Hematopoietic multipotent progenitor cell treated with erythropoietin and hydrocortisone succinate and interleukin-3 and kit ligand, for 8 days (in vitro differentiated cells): ENCODE measurements at regions not wholly inside any gene's neighbourhood (a gene's known extent, or its start where the extent isn't known, plus 50 kb on each side); places are given as distances from the start of the nearest gene placed in this dataset.

ENCODE experiments used
- DNase-seq: peaks from one replicate; pipeline ENCODE4 v3.0.0-alpha.2; 2015

DNA sequence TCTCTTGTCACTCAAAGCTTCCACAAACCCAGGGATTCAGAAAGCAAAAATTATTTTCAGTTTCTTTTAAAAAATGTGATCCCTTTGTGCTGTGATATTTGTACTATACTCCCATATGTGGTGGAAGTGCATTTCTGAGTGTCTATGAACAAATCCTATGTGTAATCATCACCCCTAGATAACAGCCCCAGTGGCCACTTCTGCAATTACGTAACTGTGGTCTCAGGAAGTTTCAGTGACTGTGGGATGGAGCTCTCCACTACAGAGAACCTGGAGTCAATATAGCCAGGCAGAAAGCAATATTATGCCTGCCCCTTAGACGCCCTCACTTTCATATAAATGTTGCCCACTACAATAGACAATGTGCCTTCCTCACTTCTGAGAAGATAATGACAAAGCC is 1101.7 kb upstream of the GHITM start:
- no peak for DNase-seq

DNA sequence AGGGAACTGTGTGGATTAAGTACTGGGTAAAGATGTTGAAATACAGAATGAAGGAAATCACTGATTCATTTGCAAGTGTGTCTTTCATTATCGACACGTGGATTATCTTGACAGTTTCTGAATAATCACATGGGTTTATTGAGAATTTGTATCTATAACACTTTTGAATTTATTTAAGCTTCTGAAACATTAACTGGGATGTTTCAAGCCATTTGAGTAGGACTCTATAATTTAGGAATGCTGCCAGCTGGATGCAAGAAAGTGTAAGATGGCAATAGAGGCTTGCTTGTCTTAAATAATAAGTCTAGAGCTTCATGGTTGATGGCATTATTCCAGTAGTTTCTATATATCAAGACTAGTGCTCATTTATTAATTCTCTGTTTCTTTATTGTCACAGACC is 1100.7 kb upstream of the GHITM start:
- DNase-seq = no peak

DNA sequence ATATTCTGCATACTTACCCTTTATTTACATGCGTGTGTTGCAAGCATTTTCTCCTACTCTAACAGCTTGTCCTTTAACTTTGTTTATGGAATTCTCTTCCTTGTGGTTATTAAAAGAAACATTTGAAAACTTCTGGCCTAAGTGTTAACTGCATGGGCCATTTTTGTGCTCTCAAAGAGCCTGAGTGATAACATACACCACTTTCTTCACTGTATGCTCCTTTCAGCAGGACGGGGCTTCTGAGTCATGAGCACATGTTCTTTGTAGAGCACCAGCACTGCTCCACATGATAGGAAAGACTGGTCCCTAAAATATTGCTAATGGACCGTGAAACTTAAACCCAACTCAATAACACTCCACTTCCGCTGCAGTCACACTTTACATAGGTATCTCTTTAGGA is 1093.6 kb upstream of the GHITM start:
- DNase-seq = no peak

DNA sequence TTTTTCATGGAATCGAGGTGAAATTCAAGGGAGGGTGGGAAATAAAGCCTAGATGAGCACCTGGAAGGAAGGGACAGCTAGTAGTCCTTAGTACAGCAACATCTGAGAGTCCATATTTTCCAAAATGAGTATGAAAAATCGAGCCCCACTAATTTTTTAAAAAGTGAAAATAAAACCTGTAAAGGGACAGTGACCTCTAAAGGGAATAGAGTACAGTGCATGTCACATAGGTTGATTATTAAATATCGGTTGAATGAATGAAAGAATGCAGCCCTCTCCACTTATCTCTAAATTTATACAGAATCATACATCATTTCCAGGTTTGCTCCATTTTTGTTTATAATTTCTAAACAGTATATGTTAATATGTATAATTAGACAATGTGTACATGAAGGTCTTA is 1088.5 kb upstream of the GHITM start:
- DNase-seq = no peak

DNA sequence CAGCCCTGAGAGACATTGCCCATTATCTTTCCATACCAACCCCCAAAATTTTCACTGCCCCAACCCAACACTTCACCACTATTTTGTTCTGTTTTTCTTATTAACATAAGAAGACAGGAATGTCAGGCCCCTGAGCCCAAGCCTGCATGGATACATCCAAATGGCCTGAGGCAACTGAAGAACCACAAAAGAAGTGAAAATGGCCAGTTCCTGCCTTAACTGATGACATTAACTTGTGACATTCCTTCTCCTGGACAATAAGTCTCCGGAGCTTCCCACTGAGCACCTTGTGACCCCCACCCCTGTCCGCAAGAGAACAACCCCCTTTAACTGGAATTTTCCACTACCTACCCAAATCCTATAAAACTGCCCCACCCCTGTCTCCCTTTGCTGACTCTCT is 1076.4 kb upstream of the GHITM start:
- DNase-seq = no peak

GRCh38 chr10:83073472-83073871 is 1065.8 kb upstream of the GHITM start:
- DNase-seq = no peak

GRCh38 chr10:83075016-83075814 is 1064.1 kb upstream of the GHITM start:
- no peak for DNase-seq

GRCh38 chr10:83075815-83076355 is 1063.4 kb upstream of the GHITM start:
- DNase-seq = no peak

DNA sequence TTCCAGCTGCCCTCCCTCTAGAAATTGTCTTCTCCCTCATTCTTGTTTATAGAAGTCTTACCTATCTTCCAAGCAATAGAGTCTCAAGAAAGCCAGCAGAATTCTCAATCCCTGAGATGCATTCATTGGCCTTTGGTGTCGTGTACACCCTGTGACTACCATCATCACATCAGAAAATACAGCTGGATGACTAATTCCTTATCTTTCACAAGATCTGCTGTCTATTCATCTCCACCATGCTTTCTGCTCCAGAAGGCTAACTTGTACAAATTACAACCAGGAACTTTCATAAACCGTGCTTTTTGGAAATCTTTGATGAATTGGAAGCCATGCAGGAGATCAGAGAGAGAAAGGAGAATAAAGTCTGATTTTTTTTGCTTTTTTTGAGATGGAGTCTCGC is 1062.9 kb upstream of the GHITM start:
- DNase-seq = no peak

DNA sequence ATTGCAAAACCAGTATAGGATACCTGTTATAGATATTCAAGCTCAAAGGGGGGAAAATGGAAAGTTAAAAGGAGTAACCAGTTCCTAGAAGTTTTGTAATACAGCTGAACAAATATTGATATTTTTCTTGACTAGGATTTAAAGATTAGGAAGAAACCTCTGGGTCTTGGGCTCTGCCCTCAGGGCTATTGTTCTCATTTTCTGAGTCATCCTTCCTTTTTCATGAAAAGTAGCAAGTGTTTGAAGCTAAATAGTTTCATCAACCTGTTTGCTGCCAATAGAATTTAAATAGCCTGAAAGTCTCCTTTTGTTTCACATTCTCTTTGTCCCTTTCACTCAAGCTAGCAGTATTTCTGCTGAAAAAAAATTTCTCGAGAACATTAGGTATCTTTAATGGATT is 1061.1 kb upstream of the GHITM start:
- DNase-seq = no peak

DNA sequence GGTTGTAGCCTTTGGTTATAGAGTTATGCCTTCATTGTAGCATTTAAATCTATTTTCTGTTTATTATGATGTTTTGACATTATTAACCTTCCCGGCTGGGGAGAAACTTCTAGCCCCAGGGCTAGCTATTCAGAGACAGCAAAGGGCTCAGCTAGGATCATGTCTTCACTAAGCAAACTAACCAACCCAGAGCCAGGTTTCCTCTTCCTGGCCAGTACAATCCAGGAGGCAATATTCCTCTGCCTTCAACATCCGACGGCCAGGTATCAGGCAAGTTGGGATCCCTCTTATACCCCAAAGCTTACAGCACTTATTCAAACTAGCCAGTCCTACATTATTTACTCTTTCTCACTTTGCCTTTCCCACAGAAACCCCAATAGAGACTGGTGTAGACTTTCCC is 1060.7 kb upstream of the GHITM start:
- DNase-seq = no peak

DNA sequence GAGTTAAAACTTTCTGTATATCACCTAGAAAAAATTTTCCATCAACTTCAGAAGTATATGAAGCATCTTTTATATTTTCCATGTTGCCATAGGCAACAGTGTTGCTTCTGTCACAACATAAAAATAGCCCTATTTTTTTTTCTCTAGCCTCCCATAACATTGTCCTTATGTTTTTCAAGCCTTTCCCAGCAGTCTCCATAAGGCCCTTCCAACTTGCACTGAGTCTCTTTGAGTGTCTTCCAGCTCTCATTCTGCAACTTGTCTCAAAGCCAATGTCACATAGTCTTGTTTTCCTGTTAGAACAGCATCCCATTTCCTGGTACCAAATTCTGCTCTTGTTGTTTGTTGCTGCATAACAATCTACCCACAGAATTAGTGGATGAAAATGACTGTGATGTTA is 1055.5 kb upstream of the GHITM start:
- DNase-seq = no peak

- no peak for DNase-seq
Observed at GRCh38 chr10:83089335-83089734, 1050.0 kb upstream of the GHITM start.

DNA sequence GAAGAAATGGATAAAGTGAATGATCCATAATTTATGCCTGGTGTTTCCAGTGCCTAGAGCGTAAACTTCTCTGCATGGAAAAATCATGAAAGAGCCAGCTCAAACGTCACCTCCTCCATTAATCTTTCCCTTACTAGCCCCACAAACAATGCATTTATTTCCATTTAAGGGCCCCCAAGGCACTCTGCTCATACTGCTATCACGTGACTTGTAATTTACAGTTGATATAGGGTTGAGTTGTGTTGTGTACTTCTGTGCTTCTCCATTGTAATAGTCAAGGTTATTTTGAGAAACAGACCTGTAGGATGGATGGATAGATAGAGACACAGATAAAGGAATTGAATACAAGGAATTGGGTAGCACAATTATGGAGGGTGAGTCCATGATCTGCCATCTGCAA is 1034.7 kb upstream of the GHITM start:
- DNase-seq = no peak

DNA sequence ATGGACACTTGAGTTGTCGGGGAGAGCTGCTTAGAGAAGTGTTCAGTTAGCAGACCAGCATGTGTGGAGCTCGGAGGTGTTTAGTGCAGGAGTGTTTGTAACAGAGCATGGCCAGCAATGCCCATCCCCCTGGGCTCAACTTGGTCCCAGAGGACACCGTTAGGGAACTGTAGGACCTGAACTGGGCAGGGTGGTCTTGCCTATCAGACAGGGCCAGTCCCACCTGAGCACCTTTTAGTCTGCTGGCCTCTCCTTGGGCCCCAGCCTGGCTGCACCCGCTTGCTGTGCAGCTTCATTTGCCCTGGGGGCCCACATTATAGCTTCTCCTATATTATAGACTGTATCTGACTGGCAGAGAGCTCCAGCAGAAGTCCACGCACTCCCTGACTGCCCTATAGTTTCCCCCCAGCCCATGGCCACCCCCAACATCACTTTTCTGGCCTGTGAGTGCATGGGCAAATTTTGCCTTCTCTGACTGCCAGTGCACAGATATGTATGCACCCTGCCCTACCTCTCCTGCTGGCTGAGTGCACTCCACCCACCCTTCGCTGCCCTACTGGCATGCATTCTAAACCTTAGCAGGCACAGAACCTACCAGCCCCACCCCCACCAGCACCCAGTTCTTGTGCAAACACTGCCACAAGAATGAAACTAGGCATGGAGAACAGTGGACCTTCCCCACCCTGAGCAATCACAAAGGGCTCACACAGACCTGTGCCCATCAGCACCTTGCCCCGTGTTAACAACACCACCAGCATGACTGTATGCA is 1030.6 kb upstream of the GHITM start:
- no peak for DNase-seq

GRCh38 chr10:83119346-83119745 is 1020.0 kb upstream of the GHITM start:
- DNase-seq = no peak

- DNase-seq = no peak
Observed at GRCh38 chr10:83122336-83122735, 1017.0 kb upstream of the GHITM start.

DNA sequence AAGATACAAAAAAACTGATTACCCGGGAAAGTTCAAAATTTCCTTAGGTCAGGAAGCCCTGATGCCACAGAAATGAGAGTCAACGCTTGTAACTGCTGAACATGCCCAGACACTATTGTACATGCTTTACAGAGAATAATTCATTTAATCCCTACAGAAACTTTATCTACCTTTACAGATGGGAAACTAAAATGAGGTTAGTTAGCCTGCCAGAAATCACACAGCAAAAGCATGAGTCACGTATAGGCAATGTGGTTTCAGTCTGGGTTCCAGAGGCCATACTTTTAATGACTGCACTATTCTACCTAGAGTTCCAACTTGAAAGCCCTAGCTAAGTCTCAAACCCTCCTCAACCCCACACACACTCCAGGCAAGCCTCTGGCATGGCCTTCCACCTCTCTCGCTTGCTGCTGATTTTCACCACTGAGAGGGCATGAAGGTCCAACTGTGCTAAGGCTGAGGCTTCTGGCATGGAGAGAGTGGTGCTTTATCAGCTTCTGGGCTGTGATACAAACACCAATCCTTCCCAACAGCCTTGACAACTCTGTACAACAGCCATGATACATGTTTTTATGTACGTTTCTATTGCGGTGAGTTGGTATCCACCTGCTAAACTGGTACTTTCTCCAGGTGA is 1011.2 kb upstream of the GHITM start:
- DNase-seq = no peak

DNA sequence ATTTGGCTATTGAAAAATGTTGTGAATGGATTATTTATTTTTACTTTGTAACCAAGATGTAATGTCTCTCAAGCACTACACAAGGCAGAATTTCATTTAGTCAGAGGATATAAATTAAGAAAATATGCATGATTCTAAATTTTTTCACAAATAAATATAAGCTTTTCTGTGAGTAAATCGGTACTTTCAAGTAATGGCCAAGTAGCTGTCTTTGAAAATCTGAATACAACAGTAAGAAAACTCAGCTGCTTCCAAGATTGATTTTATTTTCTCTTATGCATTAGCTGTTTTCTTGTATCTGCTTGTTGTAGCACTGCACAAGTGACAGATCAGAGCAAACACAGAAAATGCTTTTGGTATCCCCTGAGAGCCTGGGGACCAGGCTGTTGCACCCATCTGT is 998.5 kb upstream of the GHITM start:
- no peak for DNase-seq

GRCh38 chr10:83142074-83142563 is 997.2 kb upstream of the GHITM start:
- DNase-seq = no peak

DNA sequence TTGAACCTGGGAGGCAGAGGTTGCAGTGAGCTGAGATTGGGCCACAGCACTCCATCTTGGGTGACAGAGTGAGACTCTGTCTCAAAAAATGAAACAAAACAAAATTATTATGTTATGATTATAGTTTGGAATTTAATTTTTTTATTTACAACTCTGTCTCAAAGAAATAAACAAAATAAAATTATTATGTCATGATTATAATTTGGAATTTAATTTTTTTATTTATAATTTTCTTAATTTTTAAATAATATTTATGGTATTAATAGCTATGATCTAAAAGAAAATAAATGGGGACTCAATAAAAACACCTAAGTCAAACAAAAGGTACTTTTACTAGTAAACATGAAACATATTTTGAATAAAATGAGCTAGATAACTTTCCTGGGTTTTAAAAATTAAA is 994.8 kb upstream of the GHITM start:
- no peak for DNase-seq

GRCh38 chr10:83153714-83154113 is 985.6 kb upstream of the GHITM start:
- no peak for DNase-seq

- no peak for DNase-seq
Observed at GRCh38 chr10:83164156-83164555, 975.2 kb upstream of the GHITM start.

- DNase-seq = no peak
Observed at GRCh38 chr10:83165265-83165664, 974.0 kb upstream of the GHITM start.
